Osteocyte (in vitro differentiated cells): ENCODE measurements at regions not wholly inside any gene's neighbourhood (a gene's known extent, or its start where the extent isn't known, plus 50 kb on each side); places are given as distances from the start of the nearest gene placed in this dataset.

Experiments used
- DNase-seq: peaks from one replicate; pipeline ENCODE4 v3.0.0; 2021; ENCODE audit warnings: mixed read lengths; ENCODE audit not compliant: unreplicated experiment; ENCODE audit errors: extremely low spot score
- H3K27ac Mint-ChIP-seq: one replicate; pipeline ENCODE4 v1.8.0; 2021; ENCODE audit warnings: mild to moderate bottlenecking, mixed read lengths; ENCODE audit not compliant: unreplicated experiment
- H3K27me3 Mint-ChIP-seq: one replicate; pipeline ENCODE4 v1.8.0; 2021; ENCODE audit warnings: mixed read lengths; ENCODE audit not compliant: unreplicated experiment
- H3K36me3 Mint-ChIP-seq: one replicate; pipeline ENCODE4 v1.8.0; 2021; ENCODE audit warnings: mixed read lengths; ENCODE audit not compliant: unreplicated experiment
- H3K4me1 Mint-ChIP-seq: one replicate; pipeline ENCODE4 v1.8.0; 2021; ENCODE audit warnings: mixed read lengths; ENCODE audit not compliant: unreplicated experiment
- H3K4me3 Mint-ChIP-seq: one replicate; pipeline ENCODE4 v1.8.0; 2021; ENCODE audit warnings: mild to moderate bottlenecking, moderate library complexity, mixed read lengths; ENCODE audit not compliant: unreplicated experiment
- H3K9me3 Mint-ChIP-seq: one replicate; pipeline ENCODE4 v1.8.0; 2021; ENCODE audit warnings: mixed read lengths; ENCODE audit not compliant: unreplicated experiment
- CTCF ChIP-seq: fragments of 200-600 bp; sonication (generic); IDR thresholded peaks from 2 replicates; pipeline ENCODE4 v1.5.0; 2021; ENCODE audit warnings: antibody characterized with exemption, mild to moderate bottlenecking, moderate library complexity

GRCh38 chr5:135702191-135702590, 123.4 kb upstream of the CXCL14 start:
- Mint-ChIP-seq H3K4me1 (no peaks in the 10 kb centered on the region), H3K36me3 (no peaks in the 10 kb centered on the region), H3K9me3 (no peaks in the 10 kb centered on the region)

GRCh38 chr5:135700731-135701130, 121.9 kb upstream of the CXCL14 start:
- no peaks in the 10 kb centered on the region for H3K9me3 Mint-ChIP-seq
- H3K27ac Mint-ChIP-seq, result no peak overlapping the region
- H3K4me1 Mint-ChIP-seq, result no peaks in the 10 kb centered on the region
- TF ChIP-seq CTCF, result no peak
- no peak overlapping the region for H3K4me3 Mint-ChIP-seq
- H3K36me3 Mint-ChIP-seq, result no peaks in the 10 kb centered on the region
- no peak for DNase-seq
- peaks cover 4% of the 10 kb centered on the region for H3K27me3 Mint-ChIP-seq

More at GRCh38 chr5:135702191-135702590, 123.4 kb upstream of the CXCL14 start:
- H3K4me3 Mint-ChIP-seq, result no peak overlapping the region
- TF ChIP-seq CTCF, result no peak
- H3K27me3 Mint-ChIP-seq, result peaks cover 4% of the 10 kb centered on the region
- DNase-seq, result peak; percentile 57
- H3K27ac Mint-ChIP-seq, result no peak overlapping the region

- H3K4me3 Mint-ChIP-seq, result no peak overlapping the region
- no peaks in the 10 kb centered on the region for H3K36me3 Mint-ChIP-seq
- TF ChIP-seq CTCF, result no peak
- no peak overlapping the region for H3K27ac Mint-ChIP-seq
- no peaks in the 10 kb centered on the region for H3K9me3 Mint-ChIP-seq
- DNase-seq, result no peak
- no peaks in the 10 kb centered on the region for H3K4me1 Mint-ChIP-seq
- peaks cover 10% of the 10 kb centered on the region for H3K27me3 Mint-ChIP-seq
Observed at GRCh38 chr5:135697959-135698345, 119.2 kb upstream of the CXCL14 start.

- Mint-ChIP-seq H3K27ac (no peak overlapping the region), H3K4me3 (no peak overlapping the region), H3K27me3 (peaks cover 10% of the 10 kb centered on the region), H3K4me1 (no peaks in the 10 kb centered on the region), H3K36me3 (no peaks in the 10 kb centered on the region), H3K9me3 (no peaks in the 10 kb centered on the region)
- peak; percentile 66 for DNase-seq
- TF ChIP-seq CTCF, result no peak
Observed at GRCh38 chr5:135697251-135697958, 118.6 kb upstream of the CXCL14 start.

GRCh38 chr5:135696317-135696716, 117.5 kb upstream of the CXCL14 start:
- no peaks in the 10 kb centered on the region for H3K9me3 Mint-ChIP-seq

More at GRCh38 chr5:135696317-135696716, 117.5 kb upstream of the CXCL14 start:
- DNase-seq, result no peak
- no peaks in the 10 kb centered on the region for H3K36me3 Mint-ChIP-seq
- no peak overlapping the region for H3K27ac Mint-ChIP-seq
- H3K4me1 Mint-ChIP-seq, result no peaks in the 10 kb centered on the region
- no peak overlapping the region for H3K4me3 Mint-ChIP-seq
- peaks cover 16% of the 10 kb centered on the region for H3K27me3 Mint-ChIP-seq
- TF ChIP-seq CTCF, result no peak
